HEK293 (cell line): ENCODE measurements at regions not wholly inside any gene's neighbourhood (a gene's known extent, or its start where the extent isn't known, plus 50 kb on each side); places are given as distances from the start of the nearest gene placed in this dataset.

Experiments
- GLI4 ChIP-seq: fragments of 450-650 bp; formaldehyde crosslinking; IDR thresholded peaks from 2 replicates; pipeline ENCODE4 v1.5.1; 2016; ENCODE audit warnings: missing biosample characterization, missing genetic modification characterization
- REPIN1 ChIP-seq: fragments of 450-650 bp; formaldehyde crosslinking; IDR thresholded peaks from 2 replicates; pipeline ENCODE4 v1.5.1; 2017; ENCODE audit warnings: missing biosample characterization, missing genetic modification characterization, low read depth
- SETDB1 ChIP-seq: IDR thresholded peaks from one replicate; pipeline ENCODE4 v1.6.1; 2017; ENCODE audit warnings: mild to moderate bottlenecking, low read length, moderate library complexity, mixed read lengths; ENCODE audit not compliant: insufficient read length
- ZBTB1 ChIP-seq: fragments of 450-650 bp; formaldehyde crosslinking; IDR thresholded peaks from 2 replicates; pipeline ENCODE4 v1.5.1; 2016; ENCODE audit warnings: missing biosample characterization, missing genetic modification characterization
- ZNF10 ChIP-seq: fragments of 450-650 bp; formaldehyde crosslinking; IDR thresholded peaks from 2 replicates; pipeline ENCODE4 v1.5.1; 2017; ENCODE audit warnings: missing biosample characterization, missing genetic modification characterization
- ZNF174 ChIP-seq: fragments of 450-650 bp; formaldehyde crosslinking; IDR thresholded peaks from 2 replicates; pipeline ENCODE4 v1.5.0; 2017; ENCODE audit warnings: missing biosample characterization, mild to moderate bottlenecking, missing genetic modification characterization
- ZSCAN30 ChIP-seq: fragments of 450-650 bp; IDR thresholded peaks from 2 replicates; pipeline ENCODE4 v1.5.1; 2018; ENCODE audit warnings: missing biosample characterization, mild to moderate bottlenecking, missing genetic modification characterization, moderate library complexity
- TF ChIP-seq, protein P1 (sequence below): fragments of 450-650 bp; formaldehyde crosslinking; IDR thresholded peaks from 2 replicates; pipeline ENCODE4 v1.5.1; 2016; ENCODE audit warnings: missing biosample characterization, missing genetic modification characterization

DNA sequence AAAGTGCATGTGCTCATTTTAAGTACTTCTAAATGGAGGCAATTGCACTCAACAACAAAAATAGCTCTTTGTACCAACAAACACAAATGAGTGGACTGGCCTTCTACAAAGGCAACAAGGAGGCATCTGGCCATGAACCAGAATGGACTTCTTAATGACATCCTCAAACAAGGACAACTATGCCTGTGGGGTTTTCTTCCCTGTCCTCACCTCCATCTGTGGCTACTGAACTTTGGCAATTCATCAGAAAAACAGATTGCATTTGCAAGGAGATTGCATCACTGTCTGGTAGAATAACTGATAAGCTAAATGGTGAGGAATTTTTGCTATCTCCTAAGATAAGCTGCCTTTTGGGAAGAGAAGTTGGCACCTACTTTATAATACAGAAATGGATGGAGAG is 447.3 kb upstream of the CCNG1 start:
- TF ChIP-seq, protein P1, sequence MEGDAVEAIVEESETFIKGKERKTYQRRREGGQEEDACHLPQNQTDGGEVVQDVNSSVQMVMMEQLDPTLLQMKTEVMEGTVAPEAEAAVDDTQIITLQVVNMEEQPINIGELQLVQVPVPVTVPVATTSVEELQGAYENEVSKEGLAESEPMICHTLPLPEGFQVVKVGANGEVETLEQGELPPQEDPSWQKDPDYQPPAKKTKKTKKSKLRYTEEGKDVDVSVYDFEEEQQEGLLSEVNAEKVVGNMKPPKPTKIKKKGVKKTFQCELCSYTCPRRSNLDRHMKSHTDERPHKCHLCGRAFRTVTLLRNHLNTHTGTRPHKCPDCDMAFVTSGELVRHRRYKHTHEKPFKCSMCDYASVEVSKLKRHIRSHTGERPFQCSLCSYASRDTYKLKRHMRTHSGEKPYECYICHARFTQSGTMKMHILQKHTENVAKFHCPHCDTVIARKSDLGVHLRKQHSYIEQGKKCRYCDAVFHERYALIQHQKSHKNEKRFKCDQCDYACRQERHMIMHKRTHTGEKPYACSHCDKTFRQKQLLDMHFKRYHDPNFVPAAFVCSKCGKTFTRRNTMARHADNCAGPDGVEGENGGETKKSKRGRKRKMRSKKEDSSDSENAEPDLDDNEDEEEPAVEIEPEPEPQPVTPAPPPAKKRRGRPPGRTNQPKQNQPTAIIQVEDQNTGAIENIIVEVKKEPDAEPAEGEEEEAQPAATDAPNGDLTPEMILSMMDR = no peak
- TF ChIP-seq ZBTB1 (tag by site-specific recombination) (no peak), SETDB1 (no peak), ZNF174 (no peak), ZNF10 (tag by site-specific recombination) (no peak), GLI4 (tag by site-specific recombination) (no peak), REPIN1 (tag by site-specific recombination) (no peak), ZSCAN30 (tag by site-specific recombination) (no peak)
